ENCODE measurements at regions not wholly inside any gene's neighbourhood (a gene's known extent, or its start where the extent isn't known, plus 50 kb on each side); places are given as distances from the start of the nearest gene placed in this dataset.

- Histone ChIP-seq H4K20me1 (replicated peaks; ENCODE audit: control insufficient read depth, extremely low read depth, insufficient read depth, low read length) (no peaks in the 10 kb centered on the region), H3K79me2 (ENCODE audit: control insufficient read depth, insufficient read depth, low read length) (no peaks in the 10 kb centered on the region), H3K27ac (ENCODE audit: insufficient read depth, low read depth, low read length) (no peak overlapping the region), H3K36me3 (ENCODE audit: control insufficient read depth in 2 of 2, extremely low read depth in 1 of 2, insufficient read depth in 2 of 2, low read length in 2 of 2) (no peaks in the 10 kb centered on the region), H3K9me3 (replicated peaks; ENCODE audit: control insufficient read depth, insufficient read depth, low read length) (no peaks in the 10 kb centered on the region), H3K9me1 (replicated peaks; ENCODE audit: control insufficient read depth, extremely low read depth, insufficient read depth, low read length) (no peaks in the 10 kb centered on the region), H3K4me2 (ENCODE audit: insufficient read depth, low read length) (no peak overlapping the region), H3K4me1 (ENCODE audit: control insufficient read depth, extremely low read depth, insufficient read depth, low read length) (no peaks in the 10 kb centered on the region), H3K9ac (replicated peaks; ENCODE audit: extremely low read depth, insufficient read depth, low read length) (no peak overlapping the region), H3K4me3 (replicated peaks in 1 of 3; ENCODE audit: insufficient read depth in 1 of 3, low read depth in 1 of 3, low read length in 3 of 3) (no peak overlapping the region), H2AFZ (ENCODE audit: low read depth, low read length) (no peak overlapping the region), H3K27me3 (ENCODE audit: control insufficient read depth in 2 of 2, insufficient read depth in 2 of 2, low read length in 2 of 2) (no peaks in the 10 kb centered on the region)
- FAIRE-seq, result no peak
- no TSS peak for BruUV-seq (replicated peaks)
- DNase-seq (ENCODE audit: low read depth, low spot score), result no peak
- TF ChIP-seq EZH2 (IDR thresholded peaks at IDR 0.05; ENCODE audit: borderline replicate concordance, low read depth, low read length, severe bottlenecking) (no peak), CTCF (IDR thresholded peaks at IDR 0.05; ENCODE audit: extremely low read depth in 1 of 2, insufficient read depth in 1 of 2, low read depth in 1 of 2, low read length in 2 of 2) (no peak), JUN (IDR thresholded peaks at IDR 0.05; ENCODE audit: borderline replicate concordance, insufficient read depth, insufficient read length, low read depth) (no peak), FOS (IDR thresholded peaks at IDR 0.05; ENCODE audit: borderline replicate concordance, insufficient read depth, low read length) (no peak), GATA2 (IDR thresholded peaks at IDR 0.05; ENCODE audit: insufficient read depth, insufficient read length, low read depth, low read length) (no peak), POLR2AphosphoS5 (IDR thresholded peaks at IDR 0.05; ENCODE audit: insufficient read depth, low read depth, low read length) (no peak), MYC (IDR thresholded peaks at IDR 0.05; ENCODE audit: low read depth, low read length) (no peak), POLR2A (IDR thresholded peaks at IDR 0.05; ENCODE audit: low read depth, low read length) (no peak), MAX (IDR thresholded peaks at IDR 0.05; ENCODE audit: insufficient read depth, insufficient read length) (no peak)
- ChIA-PET POLR2A (no interaction called here), CTCF (no interaction called here)
- dilution Hi-C loops (cut with MboI; ENCODE audit: extremely low pct_ligation_motif_present, low sequenced_read_pairs), result no loop called here
- intact Hi-C loops (cut with micrococcal nuclease), result no loop called here
Observed at GRCh38 chr2:151037434-151037833, 224.2 kb downstream of the RBM43 start.

Measured in endothelial cell of umbilical vein (primary cell).